PFSK-1 (cell line): ENCODE measurements at regions not wholly inside any gene's neighbourhood (a gene's known extent, or its start where the extent isn't known, plus 50 kb on each side); places are given as distances from the start of the nearest gene placed in this dataset.

Experiments used
- FOXP2 ChIP-seq: optimal IDR thresholded peaks from 2 replicates; pipeline ENCODE3; 2011; ENCODE audit warnings: borderline replicate concordance, control low read depth, inconsistent platforms; ENCODE audit not compliant: insufficient read depth; ENCODE audit errors: extremely low read length, extremely low read depth
- POLR2AphosphoS5 ChIP-seq: IDR thresholded peaks from 2 replicates; pipeline ENCODE4 v1.6.1; 2012; ENCODE audit warnings: low read depth, mild to moderate bottlenecking, control low read depth, low read length, moderate library complexity
- REST ChIP-seq, 2 experiments: IDR thresholded peaks; 2 replicates each; pipeline versions ENCODE4 v1.6.1 to v1.8.0; 2011 to 2012; ENCODE audit warnings: low read depth in 2 of 2, low read length in 2 of 2, control low read depth in 1 of 2, inconsistent platforms in 1 of 2, mild to moderate bottlenecking in 1 of 2, moderate library complexity in 1 of 2; ENCODE audit not compliant: insufficient read depth in 1 of 2
- SIN3A ChIP-seq: IDR thresholded peaks from 2 replicates; pipeline ENCODE4 v1.6.1; 2012; ENCODE audit warnings: mild to moderate bottlenecking, low read length, moderate library complexity, borderline replicate concordance; ENCODE audit not compliant: insufficient read depth
- TAF1 ChIP-seq: IDR thresholded peaks from 2 replicates; pipeline ENCODE4 v1.6.1; 2012; ENCODE audit warnings: low read length, control low read depth, borderline replicate concordance; ENCODE audit not compliant: insufficient read depth

- TF ChIP-seq TAF1 = no peak
These were observed 425.3 kb downstream of the DUSP10 start for GRCh38 chr1:221316491-221317056.

GRCh38 chr1:221317537-221317936 is 424.4 kb downstream of the DUSP10 start:
- TF ChIP-seq FOXP2 (no peak), SIN3A (no peak), REST (IDR thresholded peaks at IDR 0.05; ENCODE audit: insufficient read depth in 1 of 2, low read depth in 2 of 2, low read length in 2 of 2) (no peak), TAF1 (no peak), POLR2AphosphoS5 (no peak)

- TF ChIP-seq REST (IDR thresholded peaks at IDR 0.05; ENCODE audit: insufficient read depth in 1 of 2, low read depth in 2 of 2, low read length in 2 of 2) (peak in 1 of 2 experiments; percentile 55; a peak in 1 of 4 replicates), FOXP2 (no peak), TAF1 (no peak), POLR2AphosphoS5 (peak; percentile 32; the same call in 1 of the 2 replicates), SIN3A (peak; percentile 78; the same call in 1 of the 2 replicates)
These were observed 413.9 kb downstream of the DUSP10 start for GRCh38 chr1:221327954-221328353.

GRCh38 chr1:221328371-221328770 is 413.5 kb downstream of the DUSP10 start:
- TF ChIP-seq REST (IDR thresholded peaks at IDR 0.05; ENCODE audit: insufficient read depth in 1 of 2, low read depth in 2 of 2, low read length in 2 of 2) (no peak), TAF1 (no peak)

GRCh38 chr1:221331273-221332183 is 410.4 kb downstream of the DUSP10 start:
- no peak for TF ChIP-seq FOXP2

GRCh38 chr1:221334062-221334461 is 407.8 kb downstream of the DUSP10 start:
- no peak for TF ChIP-seq POLR2AphosphoS5
- TF ChIP-seq SIN3A = no peak
- no peak for TF ChIP-seq FOXP2
- no peak for TF ChIP-seq REST (IDR thresholded peaks at IDR 0.05; ENCODE audit: insufficient read depth in 1 of 2, low read depth in 2 of 2, low read length in 2 of 2)
- no peak for TF ChIP-seq TAF1
